Astrocyte (in vitro differentiated cells and primary cell): ENCODE measurements at regions not wholly inside any gene's neighbourhood (a gene's known extent, or its start where the extent isn't known, plus 50 kb on each side); places are given as distances from the start of the nearest gene placed in this dataset.

Source experiments
- DNase-seq: peaks from one replicate; pipeline ENCODE4 v3.0.0-alpha.2; 2010; ENCODE audit warnings: low read depth
- FAIRE-seq: peaks from 2 replicates; lab custom pipeline; 2011; peaks lifted over from hg19 to GRCh38; lab: Jason Lieb, UNC
- H2AFZ ChIP-seq: 2 replicates; pipeline ENCODE4 v1.6.0; 2012; ENCODE audit warnings: low read depth, low read length, inconsistent platforms
- H3K27ac ChIP-seq: 2 replicates; pipeline ENCODE4 v1.5.1; 2011; ENCODE audit warnings: low read depth, low read length, inconsistent platforms
- H3K27me3 ChIP-seq: 2 replicates; pipeline ENCODE4 v1.6.0; 2011; ENCODE audit warnings: low read length, inconsistent platforms; ENCODE audit not compliant: insufficient read depth
- H3K36me3 ChIP-seq: 2 replicates; pipeline ENCODE4 v1.5.1; 2011; ENCODE audit warnings: low read length, inconsistent platforms; ENCODE audit not compliant: insufficient read depth
- H3K4me1 ChIP-seq: 2 replicates; pipeline ENCODE4 v1.5.1; 2011; ENCODE audit warnings: low read length, inconsistent platforms; ENCODE audit not compliant: insufficient read depth
- H3K4me2 ChIP-seq: 2 replicates; pipeline ENCODE4 v1.6.0; 2012; ENCODE audit warnings: low read length, inconsistent platforms
- H3K4me3 ChIP-seq: 2 replicates; pipeline ENCODE4 v1.5.1; 2011; ENCODE audit warnings: low read depth, mild to moderate bottlenecking, low read length, inconsistent platforms; ENCODE audit not compliant: insufficient read depth
- H3K79me2 ChIP-seq: 2 replicates; pipeline ENCODE4 v1.6.0; 2012; ENCODE audit warnings: mild to moderate bottlenecking, low read length, inconsistent platforms; ENCODE audit not compliant: insufficient read depth
- H3K9ac ChIP-seq: 2 replicates; pipeline ENCODE4 v1.6.0; 2012; ENCODE audit warnings: mild to moderate bottlenecking, low read length, inconsistent platforms
- H3K9me3 ChIP-seq: 2 replicates; pipeline ENCODE4 v1.5.1; 2012; ENCODE audit warnings: low read depth, mild to moderate bottlenecking, low read length, inconsistent platforms; ENCODE audit not compliant: insufficient read depth
- H4K20me1 ChIP-seq: 2 replicates; pipeline ENCODE4 v1.6.0; 2012; ENCODE audit warnings: low read length, inconsistent platforms; ENCODE audit not compliant: insufficient read depth
- H3K27ac Mint-ChIP-seq: one replicate; pipeline ENCODE4 v1.8.0; 2021; ENCODE audit warnings: mild to moderate bottlenecking, mixed read lengths; ENCODE audit not compliant: unreplicated experiment
- H3K27me3 Mint-ChIP-seq: one replicate; pipeline ENCODE4 v1.8.0; 2021; ENCODE audit warnings: low read depth, mixed read lengths; ENCODE audit not compliant: unreplicated experiment
- H3K36me3 Mint-ChIP-seq: one replicate; pipeline ENCODE4 v1.8.0; 2021; ENCODE audit warnings: low read depth, mixed read lengths; ENCODE audit not compliant: unreplicated experiment
- H3K4me1 Mint-ChIP-seq: one replicate; pipeline ENCODE4 v1.8.0; 2021; ENCODE audit warnings: low read depth, mixed read lengths; ENCODE audit not compliant: unreplicated experiment
- H3K4me3 Mint-ChIP-seq: one replicate; pipeline ENCODE4 v1.8.0; 2021; ENCODE audit warnings: mild to moderate bottlenecking, moderate library complexity, mixed read lengths; ENCODE audit not compliant: unreplicated experiment
- H3K9me3 Mint-ChIP-seq: one replicate; pipeline ENCODE4 v1.8.0; 2021; ENCODE audit warnings: mild to moderate bottlenecking, mixed read lengths; ENCODE audit not compliant: unreplicated experiment
- CTCF ChIP-seq: IDR thresholded peaks from 2 replicates; pipeline ENCODE4 v1.5.1; 2011; ENCODE audit warnings: low read depth, mild to moderate bottlenecking, inconsistent platforms, low read length, moderate library complexity; ENCODE audit not compliant: insufficient read depth
- EZH2 ChIP-seq: IDR thresholded peaks from 2 replicates; pipeline ENCODE4 v1.6.1; 2012; ENCODE audit warnings: mild to moderate bottlenecking, low read length, inconsistent platforms; ENCODE audit not compliant: insufficient read depth

- FAIRE-seq (no peak), DNase-seq (no peak)
- Mint-ChIP-seq H3K9me3 (no peaks in the 10 kb centered on the region), H3K36me3 (no peaks in the 10 kb centered on the region), H3K4me3 (no peak overlapping the region), H3K27ac (no peak overlapping the region), H3K4me1 (peaks cover 28% of the 10 kb centered on the region), H3K27me3 (no peaks in the 10 kb centered on the region)
- Histone ChIP-seq H3K4me2 (no peak overlapping the region), H3K27me3 (no peaks in the 10 kb centered on the region), H2AFZ (no peak overlapping the region), H3K9me3 (no peaks in the 10 kb centered on the region), H3K9ac (no peak overlapping the region), H3K36me3 (no peaks in the 10 kb centered on the region), H4K20me1 (no peaks in the 10 kb centered on the region), H3K79me2 (no peaks in the 10 kb centered on the region), H3K27ac (no peak overlapping the region), H3K4me3 (no peak overlapping the region), H3K4me1 (peaks cover 42% of the 10 kb centered on the region)
- TF ChIP-seq EZH2 (no peak), CTCF (no peak)
These were observed 72.6 kb upstream of the MFGE8 start for GRCh38 chr15:88985547-88986393.

DNA sequence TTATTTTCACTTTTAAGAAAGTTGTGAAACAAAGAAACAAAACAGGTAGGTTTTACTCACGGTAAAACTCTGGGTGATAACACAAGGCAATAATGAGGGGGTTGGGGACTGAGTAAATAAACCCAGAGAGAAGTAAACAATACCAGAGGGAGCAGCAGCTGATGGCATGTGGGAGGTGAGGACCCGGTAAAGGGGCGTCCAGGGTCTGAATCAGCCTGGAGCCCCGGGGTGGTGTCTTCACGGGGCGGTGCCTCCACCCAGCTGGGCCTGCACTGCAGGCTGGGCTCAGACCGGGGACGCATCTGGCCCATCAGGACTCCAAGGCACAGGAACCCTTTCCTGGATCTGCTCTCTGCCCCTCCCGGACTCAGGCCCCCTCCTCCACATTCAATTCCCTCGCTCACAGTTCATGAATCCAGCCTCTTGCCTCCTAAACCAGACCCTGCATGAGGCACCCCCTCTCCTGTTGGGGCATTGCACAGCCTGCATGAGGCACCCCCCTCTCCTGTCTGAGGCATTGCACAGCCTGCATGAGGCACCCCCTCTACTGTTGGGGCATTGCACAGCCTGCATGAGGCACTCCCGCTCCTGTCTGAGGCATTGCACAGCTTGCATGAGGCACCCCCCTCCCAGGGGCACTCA, 73.9 kb upstream of the MFGE8 start:
- Mint-ChIP-seq H3K27ac (no peak overlapping the region), H3K27me3 (no peaks in the 10 kb centered on the region), H3K4me1 (peaks cover 36% of the 10 kb centered on the region), H3K9me3 (no peaks in the 10 kb centered on the region), H3K4me3 (no peak overlapping the region), H3K36me3 (no peaks in the 10 kb centered on the region)
- TF ChIP-seq EZH2 (no peak), CTCF (no peak)
- Histone ChIP-seq H4K20me1 (no peaks in the 10 kb centered on the region), H3K27me3 (no peaks in the 10 kb centered on the region), H3K36me3 (no peaks in the 10 kb centered on the region), H2AFZ (no peak overlapping the region), H3K79me2 (no peaks in the 10 kb centered on the region), H3K27ac (no peak overlapping the region), H3K4me1 (peaks cover 37% of the 10 kb centered on the region), H3K9me3 (no peaks in the 10 kb centered on the region), H3K4me3 (no peak overlapping the region), H3K9ac (no peak overlapping the region), H3K4me2 (no peak overlapping the region)
- DNase-seq (no peak), FAIRE-seq (no peak)

DNA sequence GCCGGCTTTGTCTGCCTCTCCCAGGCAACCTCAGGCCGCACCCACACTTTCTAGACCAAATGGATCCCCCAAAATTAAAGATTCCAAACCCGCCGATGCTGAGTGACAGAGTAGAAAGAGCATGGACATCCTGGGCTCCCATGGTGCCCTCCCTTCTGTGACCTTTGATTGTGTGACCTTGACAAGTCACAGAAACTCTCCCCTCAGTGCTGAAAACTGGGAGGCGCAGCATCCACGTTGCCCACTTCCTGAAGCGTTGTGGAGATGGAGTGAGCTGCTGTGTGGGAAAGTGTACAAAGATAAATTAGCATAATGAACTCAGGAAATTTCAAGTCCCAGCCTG, 74.4 kb upstream of the MFGE8 start:
- Histone ChIP-seq H4K20me1 (no peaks in the 10 kb centered on the region), H3K9ac (peak overlapping the region; percentile 23), H2AFZ (peak overlapping the region; percentile 57), H3K4me2 (peak overlapping the region; percentile 59), H3K36me3 (no peaks in the 10 kb centered on the region), H3K4me1 (peaks cover 33% of the 10 kb centered on the region), H3K27me3 (no peaks in the 10 kb centered on the region), H3K4me3 (no peak overlapping the region), H3K27ac (peak overlapping the region; percentile 47), H3K9me3 (no peaks in the 10 kb centered on the region), H3K79me2 (no peaks in the 10 kb centered on the region)
- Mint-ChIP-seq H3K27ac (no peak overlapping the region), H3K4me3 (no peak overlapping the region), H3K4me1 (peaks cover 41% of the 10 kb centered on the region), H3K9me3 (no peaks in the 10 kb centered on the region), H3K36me3 (no peaks in the 10 kb centered on the region), H3K27me3 (no peaks in the 10 kb centered on the region)
- TF ChIP-seq EZH2 (no peak), CTCF (no peak)
- DNase-seq (no peak), FAIRE-seq (no peak)
